ENCODE measurements at regions not wholly inside any gene's neighbourhood (a gene's known extent, or its start where the extent isn't known, plus 50 kb on each side); places are given as distances from the start of the nearest gene placed in this dataset.

DNA sequence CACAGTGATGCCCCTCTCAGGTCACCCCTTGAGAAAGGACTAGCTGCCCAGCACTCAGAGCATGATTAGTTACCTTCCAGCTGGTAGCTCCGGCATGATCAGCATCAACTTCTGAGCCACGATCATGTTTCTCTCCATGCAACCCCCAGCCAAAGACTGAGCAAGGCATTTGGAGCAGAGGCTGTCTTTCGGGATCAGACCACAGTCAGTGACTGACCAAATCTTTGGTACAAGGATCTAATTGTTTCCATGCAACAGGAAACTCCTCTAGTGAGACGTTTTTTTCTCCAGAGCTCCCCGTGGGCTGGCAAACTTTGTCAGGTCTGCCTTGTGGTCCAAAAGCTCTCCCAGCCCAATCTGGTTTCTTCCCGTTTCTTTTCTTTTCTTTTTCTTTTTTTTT lies 244.3 kb downstream of the METTL4 start:
- no peak for TF ChIP-seq EZH2phosphoT487 (IDR thresholded peaks at IDR 0.05; ENCODE audit: insufficient read depth, low read depth)
- no peak for TF ChIP-seq EZH2 (IDR thresholded peaks at IDR 0.05; ENCODE audit: insufficient read depth, poor library complexity, severe bottlenecking)
